GM23338 (cell line): ENCODE measurements at regions not wholly inside any gene's neighbourhood (a gene's known extent, or its start where the extent isn't known, plus 50 kb on each side); places are given as distances from the start of the nearest gene placed in this dataset.
A peak's percentile ranks its signal among the peaks of the same experiment; 100 is the strongest.
"Not testable (repeated sequence)": the region's sequence is repeated elsewhere in the genome, so short reads cannot be mapped to it uniquely, and the experiment has no call there.

ENCODE experiments used
- ATAC-seq: fragments of 200-7000 bp; cut with Tn5 transposase; 3 replicates; pipeline ENCODE4 v1.9.1; 2020
- DNase-seq: peaks from one replicate; pipeline ENCODE4 v3.0.0-alpha.2; 2015; ENCODE audit warnings: low spot score
- H2AFZ ChIP-seq: fragments of 200-600 bp; sonication (generic); 2 replicates; pipeline ENCODE4 v1.8.0; 2016; ENCODE audit warnings: antibody characterized with exemption, mild to moderate bottlenecking, moderate library complexity
- H3F3A ChIP-seq: fragments of 200-600 bp; sonication (generic); replicated peaks from 2 replicates; pipeline ENCODE4 v1.8.0; 2017; ENCODE audit warnings: antibody characterized with exemption, mixed run types, low read depth
- H3K27ac ChIP-seq: fragments of 200-600 bp; sonication (generic); 2 replicates; pipeline ENCODE4 v1.6.1; 2016; ENCODE audit warnings: low read depth
- H3K27me3 ChIP-seq: fragments of 200-600 bp; sonication (generic); 2 replicates; pipeline ENCODE4 v1.8.0; 2016; ENCODE audit warnings: mild to moderate bottlenecking, mixed run types, moderate library complexity; ENCODE audit not compliant: insufficient read depth
- H3K36me3 ChIP-seq: fragments of 200-600 bp; sonication (generic); 2 replicates; pipeline ENCODE4 v1.8.0; 2016; ENCODE audit warnings: mild to moderate bottlenecking; ENCODE audit not compliant: insufficient read depth
- H3K4me1 ChIP-seq: fragments of 200-600 bp; sonication (generic); 2 replicates; pipeline ENCODE4 v1.8.0; 2016; ENCODE audit warnings: mild to moderate bottlenecking, moderate library complexity; ENCODE audit not compliant: insufficient read depth
- H3K4me2 ChIP-seq: fragments of 200-600 bp; sonication (generic); 2 replicates; pipeline ENCODE4 v1.7.1; 2017; ENCODE audit warnings: mixed run types
- H3K4me3 ChIP-seq: fragments of 200-600 bp; sonication (generic); 2 replicates; pipeline ENCODE4 v1.6.1; 2016; ENCODE audit warnings: mixed run types
- H3K79me2 ChIP-seq: fragments of 200-600 bp; sonication (generic); replicated peaks from 2 replicates; pipeline ENCODE4 v1.8.0; 2017; ENCODE audit warnings: mild to moderate bottlenecking; ENCODE audit not compliant: insufficient read depth
- H3K9me2 ChIP-seq: fragments of 200-600 bp; sonication (generic); 2 replicates; pipeline ENCODE4 v1.8.0; 2017; ENCODE audit not compliant: insufficient read depth
- H4K20me1 ChIP-seq: fragments of 200-600 bp; sonication (generic); replicated peaks from 2 replicates; pipeline ENCODE4 v1.8.0; 2017; ENCODE audit warnings: mild to moderate bottlenecking; ENCODE audit not compliant: insufficient read depth
- H3K27ac Mint-ChIP-seq: 2 replicates; pipeline ENCODE4 v1.8.0; 2020; ENCODE audit warnings: inconsistent platforms, mild to moderate bottlenecking, moderate library complexity, mixed read lengths
- H3K27me3 Mint-ChIP-seq: 3 replicates; pipeline ENCODE4 v1.8.0; 2022; ENCODE audit warnings: low read depth, mild to moderate bottlenecking, moderate library complexity, mixed read lengths, inconsistent platforms; ENCODE audit not compliant: insufficient read depth, poor library complexity
- H3K36me3 Mint-ChIP-seq: 3 replicates; pipeline ENCODE4 v1.8.0; 2021; ENCODE audit warnings: low read depth, mild to moderate bottlenecking, inconsistent platforms, moderate library complexity, mixed read lengths
- H3K4me1 Mint-ChIP-seq: 3 replicates; pipeline ENCODE4 v1.8.0; 2020; ENCODE audit warnings: mild to moderate bottlenecking, inconsistent platforms, mixed read lengths
- H3K4me3 Mint-ChIP-seq: 3 replicates; pipeline ENCODE4 v1.8.0; 2021; ENCODE audit warnings: moderate library complexity, mild to moderate bottlenecking, inconsistent platforms, mixed read lengths
- H3K9me3 Mint-ChIP-seq: 3 replicates; pipeline ENCODE4 v1.8.0; 2020; ENCODE audit warnings: moderate library complexity, mild to moderate bottlenecking, inconsistent platforms, mixed read lengths
- CREB1 ChIP-seq: fragments of 250-450 bp; sonication (Bioruptor Pico); IDR thresholded peaks from 2 replicates; pipeline ENCODE4 v1.5.0; 2020; ENCODE audit warnings: low read depth, mild to moderate bottlenecking, moderate library complexity
- CTCF ChIP-seq, 2 experiments: fragments of 200-600 bp in 1 of 2; sonication (generic) in 1 of 2; conservative IDR thresholded peaks; 2 replicates each; pipeline versions ENCODE4 v1.5.1 to v1.6.1; 2016 to 2017; ENCODE audit warnings: antibody characterized with exemption in 2 of 2, low read depth in 2 of 2, mild to moderate bottlenecking in 2 of 2, moderate library complexity in 1 of 2
- JUNB ChIP-seq: IDR thresholded peaks from one replicate; pipeline ENCODE4 v1.6.1; 2016; ENCODE audit warnings: antibody characterized with exemption; ENCODE audit not compliant: unreplicated experiment
- POLR2AphosphoS5 ChIP-seq: IDR thresholded peaks from 2 replicates; pipeline ENCODE4 v1.6.1; 2016; ENCODE audit warnings: antibody characterized with exemption, low read depth
- REST ChIP-seq: IDR thresholded peaks from one replicate; pipeline ENCODE4 v1.6.1; 2018; ENCODE audit warnings: antibody characterized with exemption; ENCODE audit not compliant: unreplicated experiment
- STAT1 ChIP-seq: IDR thresholded peaks from one replicate; pipeline ENCODE4 v1.6.1; 2016; ENCODE audit warnings: antibody characterized with exemption; ENCODE audit not compliant: unreplicated experiment
- ZNF114 ChIP-seq: fragments of 250-450 bp; sonication (Bioruptor Pico); IDR thresholded peaks from 2 replicates; pipeline ENCODE4 v1.5.0; 2020; ENCODE audit warnings: mild to moderate bottlenecking, moderate library complexity
- ZNF331 ChIP-seq: fragments of 250-450 bp; sonication (Bioruptor Pico); IDR thresholded peaks from 2 replicates; pipeline ENCODE4 v1.5.0; 2020; ENCODE audit warnings: low read depth, mild to moderate bottlenecking, moderate library complexity

- H3K4me3 ChIP-seq = no peak overlapping the region
- no peaks in the 10 kb centered on the region for H3K4me1 ChIP-seq
- Mint-ChIP-seq H3K4me1 (peaks cover 13% of the 10 kb centered on the region), H3K27ac (no peak overlapping the region), H3K36me3 (peaks cover 15% of the 10 kb centered on the region; the same call in 2 of the 3 replicates), H3K9me3 (peaks cover 14% of the 10 kb centered on the region; the same call in 2 of the 3 replicates), H3K27me3 (no peaks in the 10 kb centered on the region), H3K4me3 (no peak overlapping the region)
- H4K20me1 ChIP-seq = no peaks in the 10 kb centered on the region
- no peak for TF ChIP-seq ZNF114
- 0 out of 4 replicates have a peak, but pooled peaks of 1 of the 2 experiments have one; percentile 13 for TF ChIP-seq CTCF (conservative IDR thresholded peaks at IDR 0.05; ENCODE audit: low read depth in 2 of 2)
- no peak for TF ChIP-seq STAT1
- TF ChIP-seq POLR2AphosphoS5 = no peak
- TF ChIP-seq CREB1 (CRISPR knock-in tag) = no peak
- H3F3A ChIP-seq = no peaks in the 10 kb centered on the region
- no peaks in the 10 kb centered on the region for H3K27me3 ChIP-seq
- ATAC-seq (no peak), DNase-seq (no peak)
- no peaks in the 10 kb centered on the region for H3K9me2 ChIP-seq
- no peak overlapping the region for H3K4me2 ChIP-seq
- H2AFZ ChIP-seq = no peak overlapping the region
- no peaks in the 10 kb centered on the region for H3K79me2 ChIP-seq
- H3K36me3 ChIP-seq = no peaks in the 10 kb centered on the region
- no peak overlapping the region for H3K27ac ChIP-seq
These were observed 252.6 kb downstream of the ANTXR2 start for GRCh38 chr4:79820427-79820826.

GRCh38 chr4:79807933-79808332 lies 265.1 kb downstream of the ANTXR2 start:
- H3K9me3 Mint-ChIP-seq = peaks cover 11% of the 10 kb centered on the region; the same call in 1 of the 3 replicates
- H3K9me2 ChIP-seq, H3K27me3 Mint-ChIP-seq, H3K4me1 Mint-ChIP-seq, H3K27ac Mint-ChIP-seq, H3K79me2 ChIP-seq, H3K36me3 Mint-ChIP-seq, H4K20me1 ChIP-seq, ATAC-seq, H3K27me3 ChIP-seq, H3K4me3 Mint-ChIP-seq, H3K36me3 ChIP-seq, H3K4me2 ChIP-seq, H3F3A ChIP-seq, H3K4me3 ChIP-seq, DNase-seq, H3K27ac ChIP-seq, H2AFZ ChIP-seq: not testable (repeated sequence)
- H3K4me1 ChIP-seq = peaks cover 15% of the 10 kb centered on the region

GRCh38 chr4:79798047-79798446 lies 275.0 kb downstream of the ANTXR2 start:
- Histone ChIP-seq H3K36me3 (no peaks in the 10 kb centered on the region), H3K27ac (no peak overlapping the region), H3K9me2 (no peaks in the 10 kb centered on the region), H4K20me1 (no peaks in the 10 kb centered on the region), H3K27me3 (no peaks in the 10 kb centered on the region), H3F3A (no peaks in the 10 kb centered on the region), H3K4me1 (no peaks in the 10 kb centered on the region), H2AFZ (no peak overlapping the region), H3K4me3 (no peak overlapping the region), H3K4me2 (no peak overlapping the region), H3K79me2 (no peaks in the 10 kb centered on the region)
- Mint-ChIP-seq H3K27ac (no peak overlapping the region), H3K4me3 (no peak overlapping the region), H3K27me3 (no peaks in the 10 kb centered on the region), H3K9me3 (peaks cover 15% of the 10 kb centered on the region; the same call in 2 of the 3 replicates), H3K36me3 (no peaks in the 10 kb centered on the region), H3K4me1 (peaks cover 8% of the 10 kb centered on the region; the same call in 2 of the 3 replicates)
- ATAC-seq = no peak
- DNase-seq = no peak
- TF ChIP-seq JUNB (no peak), REST (no peak), ZNF331 (no peak), POLR2AphosphoS5 (no peak), ZNF114 (no peak), CTCF (conservative IDR thresholded peaks at IDR 0.05; ENCODE audit: low read depth in 2 of 2) (no peak)
